NCI-H1436 (cell line): ENCODE measurements at regions not wholly inside any gene's neighbourhood (a gene's known extent, or its start where the extent isn't known, plus 50 kb on each side); places are given as distances from the start of the nearest gene placed in this dataset.
"Not testable (repeated sequence)": the region's sequence is repeated elsewhere in the genome, so short reads cannot be mapped to it uniquely, and the experiment has no call there.

Source experiments
- DNase-seq: peaks from one replicate; lab custom pipeline; 2025; lab: John Stamatoyannopoulos, UW

DNA sequence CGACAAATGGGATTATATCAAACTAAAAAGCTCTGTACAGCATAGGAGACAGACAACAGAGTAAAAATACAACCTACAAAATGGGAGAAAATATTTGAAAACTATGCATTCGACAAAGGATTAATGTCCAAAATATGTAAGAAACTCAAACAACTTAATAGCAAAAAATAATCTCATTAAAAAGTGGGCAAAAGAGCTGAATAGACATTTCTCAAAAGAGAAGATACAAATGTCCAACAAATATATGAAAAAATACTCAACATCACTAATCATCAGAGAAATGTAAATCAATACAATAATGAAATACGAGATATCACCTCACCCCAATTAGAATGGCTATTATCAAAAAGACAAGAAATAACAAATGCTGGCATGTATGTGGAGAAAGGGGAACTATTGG is 272.9 kb downstream of the KLHL13 start:
- no peak for DNase-seq

DNA sequence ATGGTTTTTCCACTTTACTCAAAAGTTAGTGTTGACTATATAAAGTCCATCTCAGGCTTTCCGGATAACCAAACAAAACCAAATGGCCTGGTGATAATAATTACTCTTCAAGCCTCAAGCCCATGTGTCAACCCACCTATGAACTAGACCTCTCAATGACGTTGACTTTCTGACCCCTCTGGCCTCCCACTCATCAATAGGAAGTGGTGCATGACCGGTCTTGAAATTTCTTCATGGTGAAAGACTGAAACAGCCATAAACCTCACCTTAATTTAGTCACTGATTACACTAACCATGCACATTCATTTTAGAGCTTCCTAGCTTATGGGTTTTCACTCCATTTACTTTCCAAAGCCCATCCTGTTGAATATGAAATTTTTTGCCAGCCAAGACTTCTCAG is 276.0 kb downstream of the KLHL13 start:
- no peak for DNase-seq

DNA sequence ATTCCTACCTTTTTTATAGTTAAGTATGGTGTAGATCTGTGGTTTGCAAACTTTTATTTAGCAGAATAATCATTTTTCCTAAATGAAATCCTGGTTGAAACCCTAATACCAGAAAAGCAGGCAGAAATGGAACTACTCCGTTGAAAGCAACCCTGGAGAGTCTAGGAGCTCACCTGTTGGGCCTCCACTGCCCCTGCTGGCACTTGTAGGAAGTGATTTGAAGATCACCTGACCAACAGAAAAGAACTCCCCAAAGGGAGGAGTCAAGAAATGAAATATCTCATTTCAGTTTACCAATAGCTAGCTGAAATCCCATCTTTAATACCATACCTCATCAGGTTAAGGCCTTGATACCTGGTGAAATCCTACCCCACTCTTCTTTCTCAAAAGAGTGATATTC is 277.1 kb downstream of the KLHL13 start:
- DNase-seq: no peak

DNA sequence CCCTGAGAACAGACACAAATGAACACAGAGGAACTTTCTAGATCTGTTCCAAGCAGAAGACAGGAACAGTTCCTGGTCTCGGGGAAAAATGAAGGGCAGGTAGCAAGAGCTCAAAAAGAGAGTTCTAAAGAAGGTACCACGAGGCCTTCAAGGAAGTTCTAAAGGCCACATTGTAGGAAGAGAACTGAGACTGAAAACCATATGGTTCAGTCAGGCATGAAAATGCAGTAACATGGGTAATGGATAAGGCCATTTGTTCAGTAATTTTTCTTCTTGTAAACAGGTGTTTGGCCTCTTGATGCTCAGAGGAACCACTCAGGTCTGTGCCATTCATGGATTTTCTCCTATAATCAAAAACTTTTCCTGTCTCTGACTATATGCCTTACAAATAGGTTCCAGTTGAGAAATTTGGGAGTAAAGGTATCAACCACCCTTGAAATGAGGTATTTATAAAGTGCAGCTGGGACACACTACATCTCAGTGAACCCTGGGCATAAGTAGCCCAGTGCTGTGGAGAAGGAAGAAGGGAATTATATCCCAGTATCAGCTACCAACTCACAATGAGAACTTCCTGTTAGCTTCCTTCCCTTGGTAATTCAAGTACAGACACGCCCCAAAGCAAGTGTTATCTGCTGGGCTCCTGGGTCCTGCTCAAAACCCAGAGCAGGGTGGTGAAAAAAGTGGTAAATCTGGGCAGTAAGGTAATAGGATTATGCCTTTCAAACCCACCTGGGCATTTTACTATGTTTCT is 277.9 kb downstream of the KLHL13 start:
- no peak for DNase-seq

DNA sequence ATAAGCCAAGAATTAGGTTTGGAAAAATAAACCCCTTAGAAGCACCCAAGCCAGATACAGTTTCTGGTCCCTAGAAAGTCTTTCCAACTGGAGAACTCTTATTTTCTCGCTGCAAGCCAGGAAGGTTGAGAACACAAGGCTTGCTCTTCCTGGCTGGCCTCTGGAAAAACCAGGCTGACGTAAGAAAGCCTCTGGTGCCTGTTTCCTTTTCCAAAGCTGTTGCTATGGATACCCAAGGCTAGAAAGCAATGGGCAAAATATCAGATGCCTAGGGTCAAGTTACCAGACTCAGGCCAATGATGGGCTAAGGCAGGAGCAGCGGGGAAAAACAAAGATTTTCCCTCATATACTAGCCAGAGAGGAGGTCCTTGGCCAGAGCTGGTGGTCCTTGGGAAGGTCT is 281.6 kb downstream of the KLHL13 start:
- DNase-seq: no peak

DNA sequence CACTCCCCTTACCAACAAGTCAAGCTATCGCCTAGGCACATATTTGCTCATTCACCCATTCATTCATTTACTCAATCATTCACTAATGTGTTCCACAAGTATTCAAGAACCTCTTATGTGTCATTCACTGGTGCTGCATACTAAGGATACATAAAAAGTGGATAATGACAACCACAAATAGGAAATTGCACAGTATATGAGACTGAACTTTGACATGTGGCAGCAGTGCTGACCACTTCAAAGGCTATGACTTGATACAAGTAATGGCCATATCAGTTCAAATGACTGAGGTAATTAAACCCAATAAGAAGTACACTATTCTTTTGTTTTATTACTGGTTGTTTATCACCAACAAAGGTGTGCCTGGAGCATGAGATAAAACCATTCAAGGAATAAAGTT is 282.5 kb downstream of the KLHL13 start:
- no peak for DNase-seq

DNA sequence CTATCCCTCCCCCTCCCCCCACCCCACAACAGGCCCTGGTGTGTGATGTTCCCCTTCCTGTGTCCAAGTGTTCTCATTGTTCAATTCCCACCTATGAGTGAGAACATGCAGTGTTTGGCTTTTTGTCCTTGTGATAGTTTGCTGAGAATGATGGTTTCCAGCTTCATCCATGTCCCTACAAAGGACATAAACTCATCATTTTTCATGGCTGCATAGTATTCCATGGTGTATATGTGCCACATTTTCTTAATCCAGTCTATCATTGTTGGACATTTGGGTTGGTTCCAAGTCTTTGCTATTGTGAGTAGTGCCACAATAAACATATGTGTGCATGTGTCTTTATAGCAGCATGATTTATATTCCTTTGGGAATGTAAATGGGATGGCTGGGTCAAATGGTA is 295.1 kb downstream of the KLHL13 start:
- not testable (repeated sequence) for DNase-seq

DNA sequence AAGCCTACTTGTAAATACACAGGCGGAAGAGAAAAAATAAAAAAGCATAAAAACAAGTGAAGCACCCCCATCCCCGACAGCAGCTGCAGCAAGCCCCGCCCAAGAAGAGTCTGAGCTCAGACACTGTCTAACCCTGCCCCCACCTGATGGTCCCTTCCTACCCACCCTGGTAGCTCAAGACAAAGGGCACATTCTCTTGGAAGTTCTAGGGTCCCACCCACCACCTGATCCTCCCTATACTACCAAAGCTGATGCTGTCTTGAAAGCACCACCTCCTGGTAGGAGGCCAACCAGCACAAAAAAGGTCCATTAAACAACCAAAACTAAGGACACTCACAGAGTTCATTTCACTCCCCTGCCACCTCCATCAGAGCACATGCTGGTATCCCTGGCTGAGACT is 308.2 kb downstream of the KLHL13 start:
- no peak for DNase-seq

DNA sequence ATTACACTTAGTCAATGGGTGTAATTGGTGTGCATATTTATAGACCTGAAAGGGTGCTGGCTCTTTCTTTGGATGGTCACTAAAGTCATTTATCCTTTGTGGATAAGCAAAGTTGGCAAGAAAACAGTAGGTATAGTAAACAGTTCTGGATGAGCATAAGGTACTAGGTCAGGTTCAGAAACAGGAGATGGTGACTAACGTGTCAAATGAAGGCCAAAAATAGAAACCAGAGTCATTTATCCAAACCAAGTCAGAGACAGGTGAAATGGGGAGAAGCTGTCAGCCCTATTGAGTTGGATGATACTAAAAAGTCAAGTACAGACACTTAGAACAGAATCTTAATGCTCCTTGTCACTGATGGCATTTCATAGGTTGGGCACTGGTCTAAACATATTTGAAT is 313.1 kb downstream of the KLHL13 start:
- DNase-seq: no peak

DNA sequence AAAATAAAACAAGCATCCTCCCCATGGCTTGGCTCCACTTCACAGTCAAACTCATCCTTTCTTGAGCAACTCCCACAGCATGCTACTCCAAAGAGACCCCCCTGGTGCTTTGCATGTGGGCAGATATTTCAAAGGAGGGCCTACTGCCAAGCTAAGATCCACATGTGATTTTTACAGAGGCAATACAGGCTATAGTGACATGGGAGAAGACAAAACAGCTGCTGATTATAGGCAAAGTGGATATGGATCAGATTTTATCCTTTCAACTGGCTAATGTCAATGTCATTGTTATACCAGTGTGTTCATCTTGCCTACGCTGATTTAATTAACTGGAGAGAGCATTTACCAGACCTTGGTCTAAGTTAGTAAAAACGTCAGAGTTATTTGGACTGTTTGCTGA is 328.3 kb downstream of the KLHL13 start:
- no peak for DNase-seq

DNA sequence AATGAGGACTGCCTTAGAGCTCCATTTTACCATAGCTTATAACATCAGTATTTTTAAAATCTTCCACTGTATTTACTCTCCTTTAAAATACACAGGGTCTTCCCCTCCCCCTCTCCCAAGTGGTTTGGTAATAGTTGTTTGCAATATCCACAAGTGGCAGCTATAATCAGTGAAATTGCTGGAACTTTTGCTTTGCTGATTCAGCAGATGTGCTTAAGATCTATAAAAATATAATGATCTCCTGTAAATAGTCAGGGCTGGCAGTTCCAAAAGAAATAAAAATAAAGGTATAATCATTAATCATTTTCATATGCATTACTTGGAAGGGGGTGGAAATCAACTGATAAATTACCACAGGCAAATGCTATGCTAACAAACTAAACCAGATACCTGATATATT is 345.2 kb downstream of the KLHL13 start:
- peak; percentile 0 for DNase-seq

DNA sequence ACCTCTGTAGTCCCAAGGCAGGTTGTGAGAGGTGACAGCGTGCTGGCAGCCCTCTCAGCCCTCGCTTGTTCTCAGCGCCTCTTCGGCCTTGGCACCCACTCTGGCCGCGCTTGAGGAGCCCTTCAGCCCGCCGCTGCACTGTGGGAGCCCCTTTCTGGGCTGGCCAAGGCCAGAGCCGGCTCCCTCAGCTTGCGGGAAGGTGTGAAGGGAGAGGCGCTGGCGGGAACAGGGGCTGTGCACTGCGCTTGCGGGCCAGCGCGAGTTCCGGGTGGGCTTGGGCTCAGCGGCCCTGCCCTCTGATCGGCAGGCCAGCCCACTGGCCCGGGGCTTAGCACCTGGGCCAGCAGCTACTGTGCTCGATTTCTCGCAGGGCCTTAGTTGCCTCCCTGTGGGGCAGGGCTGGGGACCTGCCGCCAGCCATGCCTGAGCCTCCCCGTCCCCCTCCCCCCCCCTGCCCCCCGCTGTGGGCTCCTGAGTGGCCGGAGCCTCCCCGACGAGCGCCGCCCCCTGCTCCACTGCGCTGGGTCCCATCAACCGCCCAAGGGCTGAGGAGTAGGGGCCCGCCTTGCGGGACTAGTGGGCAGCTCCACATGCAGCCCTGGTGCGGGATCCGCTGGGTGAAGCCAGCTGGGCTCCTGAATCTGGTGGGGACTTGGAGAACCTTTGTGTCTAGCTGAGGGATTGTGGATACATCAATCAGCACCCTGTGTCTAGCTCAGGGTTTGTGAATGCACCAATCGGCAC is 347.6 kb downstream of the KLHL13 start:
- DNase-seq: no peak

DNA sequence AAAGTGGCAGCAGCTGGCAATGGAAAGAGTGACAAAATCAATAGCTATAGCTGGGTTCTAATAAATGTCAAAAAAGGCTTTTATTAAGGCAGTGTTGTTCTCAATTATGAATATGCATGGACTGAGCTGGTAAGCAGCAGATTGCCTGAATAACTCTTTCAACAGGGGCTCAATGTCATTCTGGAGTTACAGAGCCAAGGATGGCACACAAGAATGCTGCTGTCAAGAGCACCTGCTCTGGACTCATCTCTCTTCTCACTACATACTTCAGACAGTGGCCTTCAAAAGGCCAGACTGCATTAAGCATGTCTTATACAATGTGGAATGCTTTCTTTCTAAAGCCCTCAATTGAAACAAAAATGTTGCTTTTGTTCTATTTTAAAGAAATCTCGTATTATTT is 351.4 kb downstream of the KLHL13 start:
- no peak for DNase-seq

DNA sequence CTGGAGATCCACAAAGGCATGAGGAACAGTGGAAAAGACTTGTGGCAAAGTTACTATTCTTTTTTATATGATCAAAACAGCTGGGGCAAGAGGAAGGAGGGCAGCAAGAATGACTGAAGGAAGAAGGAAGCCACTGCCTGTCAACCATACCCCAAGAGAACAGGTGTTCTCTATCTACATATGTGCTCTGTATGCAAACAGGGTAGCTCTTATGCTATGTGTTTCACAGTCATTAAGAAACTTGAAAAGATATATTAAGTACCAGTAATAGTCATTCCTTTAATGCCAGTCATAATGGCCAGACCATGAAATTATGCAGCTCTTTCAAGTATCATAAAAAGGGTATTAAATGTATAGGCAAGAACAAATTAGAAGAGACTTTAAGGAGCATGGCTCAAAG is 363.9 kb downstream of the KLHL13 start:
- DNase-seq: no peak

DNA sequence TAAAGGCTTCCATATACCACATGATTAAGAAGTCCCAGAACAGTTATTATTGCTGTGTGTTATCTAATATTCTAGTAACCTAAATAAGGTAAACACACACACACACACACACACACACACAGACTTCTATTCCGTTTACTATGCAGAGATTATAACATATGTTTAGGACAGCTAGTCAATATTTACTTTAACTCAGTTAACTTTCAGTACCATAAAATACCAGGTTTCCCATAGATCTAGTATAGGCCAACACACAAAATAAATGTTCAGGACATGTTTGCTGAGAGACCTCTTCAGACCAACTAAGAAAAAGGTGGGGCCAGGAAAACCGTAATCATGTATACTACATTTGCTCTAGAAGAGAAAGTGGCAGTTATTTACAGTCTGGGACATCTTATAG is 365.5 kb downstream of the KLHL13 start:
- no peak for DNase-seq

DNA sequence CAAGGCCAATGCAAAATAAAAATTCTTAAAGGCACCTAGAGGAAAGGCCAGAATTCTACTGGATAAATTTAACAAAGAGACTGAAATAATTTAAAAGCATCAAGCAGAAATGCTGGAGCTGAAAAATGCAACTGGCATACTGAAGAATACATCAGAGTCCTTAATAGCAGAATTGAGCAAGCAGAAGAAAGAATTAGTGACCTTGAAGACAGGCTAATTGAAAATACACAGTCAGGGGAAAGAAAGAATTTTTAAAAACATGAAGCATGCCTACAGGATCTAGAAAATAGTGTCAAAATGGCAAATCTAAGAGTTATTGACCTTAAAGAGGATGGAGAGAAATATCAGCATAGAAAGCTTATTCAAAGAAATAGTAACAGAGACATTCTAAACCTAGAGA is 371.7 kb downstream of the KLHL13 start:
- no peak for DNase-seq

DNA sequence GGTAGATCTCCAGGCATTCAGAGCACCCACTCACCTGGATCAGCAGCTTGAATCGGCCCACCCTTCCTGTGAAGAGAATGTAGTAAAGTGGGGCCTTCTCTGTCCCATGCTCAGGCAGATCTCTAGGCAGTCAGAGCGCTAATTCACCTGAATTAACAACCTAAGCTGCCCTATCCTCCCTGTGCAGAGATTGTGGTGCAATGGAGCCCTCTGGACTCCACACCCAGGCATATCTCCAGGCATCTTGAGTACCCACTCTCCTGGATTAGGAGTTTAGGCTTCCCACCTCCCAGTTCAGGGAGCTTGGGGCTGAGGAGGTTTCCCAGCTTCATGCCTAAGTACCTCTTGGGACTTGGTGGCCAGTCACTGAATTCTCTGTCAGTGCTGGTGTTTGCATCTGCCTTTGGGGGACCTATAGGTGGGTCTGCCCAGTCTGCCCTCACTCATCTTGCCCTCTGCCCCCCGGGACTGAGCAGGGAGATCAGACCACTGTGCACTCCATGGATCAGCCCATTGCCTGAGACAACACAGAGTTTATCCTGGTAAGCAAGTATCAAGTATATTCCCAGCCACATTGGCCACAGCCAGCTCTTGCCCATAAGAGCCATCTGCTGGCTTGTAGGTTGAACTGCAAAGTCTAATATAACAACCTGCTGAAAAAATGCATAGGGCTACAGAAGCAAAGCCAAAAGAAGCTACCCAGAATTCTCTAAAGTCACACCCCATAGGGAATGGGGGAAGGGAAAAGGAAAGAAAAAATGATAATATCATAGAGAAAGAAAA is 372.9 kb downstream of the KLHL13 start:
- DNase-seq: peak; percentile 6

DNA sequence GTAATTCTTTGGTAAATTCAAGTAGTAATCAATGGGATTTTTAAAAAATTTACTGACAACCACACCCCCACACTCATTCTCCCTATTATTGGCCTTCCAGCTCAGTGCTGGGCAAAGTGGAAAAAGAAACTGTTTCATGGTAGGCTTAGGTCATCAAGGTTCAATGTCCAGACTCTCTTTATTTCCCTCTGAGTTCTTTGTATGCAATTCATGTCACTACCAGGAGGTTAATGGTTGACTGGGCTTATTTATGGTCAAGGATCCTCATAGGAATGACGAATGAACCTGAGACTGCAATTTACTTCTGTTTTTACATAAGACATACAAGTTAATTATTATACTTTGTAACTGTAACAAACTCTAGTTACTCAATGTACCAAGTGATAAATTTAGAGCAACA is 403.2 kb downstream of the KLHL13 start:
- DNase-seq: no peak

DNA sequence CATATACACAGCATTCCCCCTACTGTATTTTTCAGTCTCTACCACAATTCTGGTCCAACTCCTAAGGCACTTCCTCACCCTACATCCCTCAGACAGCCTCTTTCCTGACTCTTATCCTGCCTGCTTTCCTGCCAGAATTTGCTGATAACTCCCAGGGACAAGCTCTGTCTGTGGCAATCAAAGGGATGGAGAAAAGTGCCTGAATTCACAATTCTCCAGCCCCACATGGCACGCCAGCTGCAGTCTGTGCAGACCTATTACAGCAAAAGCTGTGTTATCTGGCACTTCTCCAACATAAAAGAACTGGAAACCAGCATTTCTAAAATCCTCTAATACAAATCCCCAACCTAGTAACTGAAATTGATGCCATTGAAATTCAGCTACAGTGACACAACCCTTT is 404.8 kb downstream of the KLHL13 start:
- no peak for DNase-seq

DNA sequence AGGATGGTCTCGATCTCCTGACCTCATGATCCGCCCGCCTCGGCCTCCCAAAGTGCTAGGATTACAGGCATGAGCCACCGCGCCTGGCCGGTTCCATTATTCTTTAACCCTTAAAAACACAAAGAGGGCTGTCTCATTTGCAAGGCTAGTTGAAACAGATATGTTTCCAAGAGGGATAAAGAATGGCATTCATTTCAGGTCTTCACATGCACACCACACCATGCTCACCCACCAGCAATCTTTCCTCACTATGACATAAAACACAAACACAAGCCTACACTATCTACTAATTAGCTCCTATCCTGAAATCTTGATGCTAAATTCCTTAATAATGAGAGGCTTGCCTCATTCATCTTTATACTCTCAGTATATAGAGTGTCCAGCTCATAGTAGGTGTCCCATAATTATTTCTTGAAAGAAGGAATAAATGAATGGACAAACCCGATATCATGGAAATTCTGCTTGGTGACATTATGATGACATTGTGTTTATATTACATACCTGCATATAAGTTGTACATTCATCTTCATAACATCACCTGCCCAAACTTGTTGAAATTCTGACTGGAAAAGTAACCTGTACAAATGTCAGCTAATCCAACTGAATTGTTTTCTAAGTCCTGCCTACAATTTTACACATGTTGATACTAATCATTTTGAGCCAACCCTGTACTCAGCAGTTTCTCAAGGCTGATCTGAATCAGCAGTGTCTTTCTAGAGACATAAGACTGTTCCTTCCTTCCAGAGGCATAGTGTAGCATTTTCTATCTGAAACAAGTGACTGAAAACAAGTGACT is 408.5 kb downstream of the KLHL13 start:
- DNase-seq: no peak

DNA sequence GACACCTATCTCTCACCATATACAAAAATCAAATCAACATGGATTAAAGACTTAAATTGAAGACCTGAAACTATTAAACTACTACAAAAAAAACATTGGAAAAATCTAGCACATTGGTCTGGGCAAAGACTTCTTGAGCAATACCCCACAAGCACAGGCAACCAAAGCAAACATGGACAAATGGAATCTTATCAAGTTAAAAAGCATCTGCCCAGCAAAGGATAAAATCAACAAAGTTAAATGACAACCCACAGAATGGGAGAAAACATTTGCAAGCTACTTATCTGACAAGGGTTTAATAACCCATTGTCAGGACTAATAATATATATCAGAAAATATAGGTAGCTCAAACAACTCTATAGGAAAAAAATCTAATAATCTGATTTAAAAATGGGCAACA is 415.6 kb downstream of the KLHL13 start:
- DNase-seq: no peak

DNA sequence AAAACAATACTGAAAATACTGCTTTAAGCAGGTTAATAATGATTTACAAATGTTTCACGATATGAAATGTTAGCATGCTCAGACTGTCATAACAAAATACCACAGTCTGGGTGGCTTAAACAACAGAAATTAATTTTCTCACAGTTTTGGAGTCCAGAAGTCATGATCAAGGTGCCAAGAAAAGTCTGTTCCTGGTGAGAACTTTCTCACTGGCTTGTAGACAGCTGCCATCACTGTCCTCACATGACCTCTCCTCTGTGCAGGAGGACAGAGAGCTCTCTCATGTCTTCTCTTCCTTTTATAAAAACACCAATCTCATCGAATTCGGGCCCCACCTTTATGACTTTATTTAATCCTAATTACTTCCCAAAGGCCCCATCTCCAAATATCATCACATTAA is 426.7 kb downstream of the KLHL13 start:
- DNase-seq: no peak
